ENCODE measurements at regions not wholly inside any gene's neighbourhood (a gene's known extent, or its start where the extent isn't known, plus 50 kb on each side); places are given as distances from the start of the nearest gene placed in this dataset.

GRCh38 chr3:181887685-181888084 is 176.0 kb downstream of the SOX2 start:
- Histone ChIP-seq H3K36me3 (ENCODE audit: control insufficient read depth, insufficient read depth, low read length) (no peaks in the 10 kb centered on the region), H3K4me3 (replicated peaks; ENCODE audit: low read depth, low read length) (no peak overlapping the region), H3K27me3 (replicated peaks; ENCODE audit: control insufficient read depth, insufficient read depth, low read length) (no peaks in the 10 kb centered on the region)
- TF ChIP-seq, protein P1, sequence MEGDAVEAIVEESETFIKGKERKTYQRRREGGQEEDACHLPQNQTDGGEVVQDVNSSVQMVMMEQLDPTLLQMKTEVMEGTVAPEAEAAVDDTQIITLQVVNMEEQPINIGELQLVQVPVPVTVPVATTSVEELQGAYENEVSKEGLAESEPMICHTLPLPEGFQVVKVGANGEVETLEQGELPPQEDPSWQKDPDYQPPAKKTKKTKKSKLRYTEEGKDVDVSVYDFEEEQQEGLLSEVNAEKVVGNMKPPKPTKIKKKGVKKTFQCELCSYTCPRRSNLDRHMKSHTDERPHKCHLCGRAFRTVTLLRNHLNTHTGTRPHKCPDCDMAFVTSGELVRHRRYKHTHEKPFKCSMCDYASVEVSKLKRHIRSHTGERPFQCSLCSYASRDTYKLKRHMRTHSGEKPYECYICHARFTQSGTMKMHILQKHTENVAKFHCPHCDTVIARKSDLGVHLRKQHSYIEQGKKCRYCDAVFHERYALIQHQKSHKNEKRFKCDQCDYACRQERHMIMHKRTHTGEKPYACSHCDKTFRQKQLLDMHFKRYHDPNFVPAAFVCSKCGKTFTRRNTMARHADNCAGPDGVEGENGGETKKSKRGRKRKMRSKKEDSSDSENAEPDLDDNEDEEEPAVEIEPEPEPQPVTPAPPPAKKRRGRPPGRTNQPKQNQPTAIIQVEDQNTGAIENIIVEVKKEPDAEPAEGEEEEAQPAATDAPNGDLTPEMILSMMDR (IDR thresholded peaks at IDR 0.05; ENCODE audit: insufficient read depth, low read length, poor library complexity, severe bottlenecking), result no peak
- DNase-seq (ENCODE audit: extremely low read depth, insufficient read length), result no peak

DNA sequence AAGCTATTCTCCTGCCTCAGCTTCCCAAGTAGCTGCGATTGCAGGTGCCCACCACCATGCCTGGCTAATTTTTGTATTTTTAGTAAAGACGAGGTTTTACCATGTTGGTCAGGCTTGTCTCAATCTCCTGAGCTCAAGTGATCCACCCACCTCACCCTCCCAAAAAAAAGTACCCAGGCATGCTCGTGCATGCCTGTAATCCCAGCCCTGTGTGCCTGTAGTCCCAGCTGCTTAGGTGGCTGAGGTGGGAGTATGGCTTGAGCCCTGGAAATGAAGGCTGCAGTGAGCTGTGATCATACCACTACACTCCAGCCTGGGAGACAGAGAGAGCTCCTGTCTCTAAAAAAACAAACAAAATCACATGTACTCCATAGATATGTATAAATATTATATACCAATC is 176.5 kb downstream of the SOX2 start:
- H3K36me3 ChIP-seq (ENCODE audit: control insufficient read depth, insufficient read depth, low read length), result no peaks in the 10 kb centered on the region
- no peaks in the 10 kb centered on the region for H3K27me3 ChIP-seq (replicated peaks; ENCODE audit: control insufficient read depth, insufficient read depth, low read length)
- no peak overlapping the region for H3K4me3 ChIP-seq (replicated peaks; ENCODE audit: low read depth, low read length)
- DNase-seq (ENCODE audit: extremely low read depth, insufficient read length), result no peak
- TF ChIP-seq, protein P1 (IDR thresholded peaks at IDR 0.05; ENCODE audit: insufficient read depth, low read length, poor library complexity, severe bottlenecking), result no peak

DNA sequence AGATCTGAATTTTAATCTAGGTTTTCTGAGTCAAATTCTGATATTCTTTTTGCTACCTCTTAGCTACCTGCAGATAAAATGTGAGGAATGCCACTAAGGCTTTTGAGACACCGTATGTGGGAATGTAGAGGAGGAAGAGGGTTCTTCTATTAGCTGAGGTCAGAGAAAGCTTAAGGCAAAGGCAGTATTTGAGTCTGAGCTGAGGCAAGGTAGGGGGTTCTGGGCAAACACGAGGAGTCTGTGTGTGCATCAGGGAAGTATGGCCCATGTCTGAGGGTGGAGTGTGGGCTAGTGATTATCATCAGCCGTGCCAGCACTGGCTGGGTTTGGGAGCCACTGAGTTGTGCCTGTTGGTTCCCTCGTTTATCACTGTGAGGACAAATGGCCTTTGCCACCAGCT is 181.1 kb downstream of the SOX2 start:
- no peak overlapping the region for H3K4me3 ChIP-seq (replicated peaks; ENCODE audit: low read depth, low read length)
- TF ChIP-seq, protein P1 (IDR thresholded peaks at IDR 0.05; ENCODE audit: insufficient read depth, low read length, poor library complexity, severe bottlenecking), result no peak
- no peaks in the 10 kb centered on the region for H3K36me3 ChIP-seq (ENCODE audit: control insufficient read depth, insufficient read depth, low read length)
- no peak for DNase-seq (ENCODE audit: extremely low read depth, insufficient read length)
- H3K27me3 ChIP-seq (replicated peaks; ENCODE audit: control insufficient read depth, insufficient read depth, low read length), result no peaks in the 10 kb centered on the region

DNA sequence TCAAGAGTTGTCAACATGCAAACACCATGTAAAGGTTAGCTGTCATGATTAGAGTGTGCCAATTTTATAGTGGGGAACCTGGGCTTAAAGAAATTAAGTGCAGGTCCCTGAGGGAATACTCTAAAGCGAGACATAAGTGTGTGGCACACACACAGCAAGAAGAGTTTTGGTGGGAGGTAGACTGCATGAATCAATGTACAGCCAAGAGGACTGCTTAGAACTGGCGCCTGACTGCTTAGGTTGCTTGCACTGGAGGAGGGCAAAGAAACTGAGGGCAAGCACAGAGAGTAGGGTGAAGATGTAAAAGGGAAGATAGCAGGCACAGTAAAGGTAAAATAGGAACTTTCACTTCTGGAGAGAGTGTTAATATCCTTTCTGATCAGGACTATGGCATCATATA is 184.9 kb downstream of the SOX2 start:
- Histone ChIP-seq H3K36me3 (ENCODE audit: control insufficient read depth, insufficient read depth, low read length) (no peaks in the 10 kb centered on the region), H3K27me3 (replicated peaks; ENCODE audit: control insufficient read depth, insufficient read depth, low read length) (no peaks in the 10 kb centered on the region), H3K4me3 (replicated peaks; ENCODE audit: low read depth, low read length) (no peak overlapping the region)
- TF ChIP-seq, protein P1 (IDR thresholded peaks at IDR 0.05; ENCODE audit: insufficient read depth, low read length, poor library complexity, severe bottlenecking), result no peak
- DNase-seq (ENCODE audit: extremely low read depth, insufficient read length), result no peak

- H3K27me3 ChIP-seq (replicated peaks; ENCODE audit: control insufficient read depth, insufficient read depth, low read length), result no peaks in the 10 kb centered on the region
- no peak overlapping the region for H3K4me3 ChIP-seq (replicated peaks; ENCODE audit: low read depth, low read length)
- H3K36me3 ChIP-seq (ENCODE audit: control insufficient read depth, insufficient read depth, low read length), result no peaks in the 10 kb centered on the region
- DNase-seq (ENCODE audit: extremely low read depth, insufficient read length), result no peak
- TF ChIP-seq, protein P1 (IDR thresholded peaks at IDR 0.05; ENCODE audit: insufficient read depth, low read length, poor library complexity, severe bottlenecking), result no peak
Measured at GRCh38 chr3:181899702-181900101, 188.0 kb downstream of the SOX2 start.

DNA sequence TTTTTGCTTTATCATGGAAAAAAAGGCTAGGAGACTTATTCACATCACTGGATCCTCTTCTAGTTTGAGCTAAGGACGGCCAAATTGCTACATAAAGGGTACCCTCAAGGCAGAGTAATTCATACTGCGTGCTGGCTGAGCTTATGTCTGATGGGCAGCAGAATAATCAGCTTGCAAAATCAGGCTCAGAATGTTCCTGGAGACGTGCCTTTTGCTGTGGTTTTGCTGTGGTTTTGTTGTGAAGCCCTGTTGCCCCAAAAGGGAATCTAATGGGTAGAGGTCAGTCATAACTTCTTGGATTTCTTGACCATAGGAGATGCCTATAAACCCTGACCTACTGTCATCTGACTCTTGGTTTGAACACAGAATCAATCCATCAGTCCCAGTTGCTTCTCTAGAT is 189.9 kb downstream of the SOX2 start:
- Histone ChIP-seq H3K27me3 (replicated peaks; ENCODE audit: control insufficient read depth, insufficient read depth, low read length) (no peaks in the 10 kb centered on the region), H3K36me3 (ENCODE audit: control insufficient read depth, insufficient read depth, low read length) (no peaks in the 10 kb centered on the region), H3K4me3 (replicated peaks; ENCODE audit: low read depth, low read length) (no peak overlapping the region)
- TF ChIP-seq, protein P1 (IDR thresholded peaks at IDR 0.05; ENCODE audit: insufficient read depth, low read length, poor library complexity, severe bottlenecking), result no peak
- DNase-seq (ENCODE audit: extremely low read depth, insufficient read length), result no peak
